Sigmoid colon (tissue), 4 donors: ENCODE measurements at regions not wholly inside any gene's neighbourhood (a gene's known extent, or its start where the extent isn't known, plus 50 kb on each side); places are given as distances from the start of the nearest gene placed in this dataset.

ENCODE experiments used
- EP300 ChIP-seq, 4 donors: sonication (generic); formaldehyde crosslinking; IDR thresholded peaks; one replicate each; pipeline ENCODE4 v1.6.1; 2017; ENCODE audit warnings: antibody characterized with exemption in 4 of 4
- POLR2A ChIP-seq, 2 donors: fragments of 450-650 bp; IDR thresholded peaks; one replicate each; pipeline ENCODE4 v1.6.1; 2016; ENCODE audit warnings: antibody characterized with exemption in 2 of 2, mild to moderate bottlenecking in 2 of 2, moderate library complexity in 2 of 2
- POLR2AphosphoS5 ChIP-seq, 4 donors: sonication (generic); formaldehyde crosslinking; IDR thresholded peaks; one replicate each; pipeline ENCODE4 v1.6.1; 2017; ENCODE audit warnings: antibody characterized with exemption in 4 of 4
- TF ChIP-seq, protein P1 (sequence below), 4 experiments: fragments of 450-650 bp in 3 of 4; fragments of 200-600 bp in 1 of 4; IDR thresholded peaks; one replicate each; pipeline ENCODE4 v1.5.1; 2016 to 2019; ENCODE audit warnings: antibody characterized with exemption in 4 of 4, mild to moderate bottlenecking in 3 of 4, moderate library complexity in 2 of 4

DNA sequence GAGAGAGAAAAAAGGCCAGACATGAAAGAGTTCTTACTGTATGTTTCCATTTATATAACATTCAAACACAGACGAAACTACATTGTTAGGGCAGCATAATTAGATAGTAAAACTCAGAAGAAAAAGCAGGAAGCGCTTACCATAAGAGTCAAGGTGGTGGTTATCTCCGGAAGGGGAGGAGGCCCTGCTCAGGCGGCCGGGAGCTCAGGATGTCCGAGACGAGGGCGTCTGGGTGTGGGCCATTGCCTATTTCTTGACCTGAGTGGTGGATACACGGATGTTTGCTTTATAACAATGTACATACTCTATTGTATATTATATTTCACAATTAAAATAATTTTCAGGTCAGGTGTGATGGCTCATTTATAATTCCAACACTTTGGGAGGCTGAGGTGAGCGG lies 80.9 kb upstream of the COL5A1 start:
- TF ChIP-seq, protein P1, sequence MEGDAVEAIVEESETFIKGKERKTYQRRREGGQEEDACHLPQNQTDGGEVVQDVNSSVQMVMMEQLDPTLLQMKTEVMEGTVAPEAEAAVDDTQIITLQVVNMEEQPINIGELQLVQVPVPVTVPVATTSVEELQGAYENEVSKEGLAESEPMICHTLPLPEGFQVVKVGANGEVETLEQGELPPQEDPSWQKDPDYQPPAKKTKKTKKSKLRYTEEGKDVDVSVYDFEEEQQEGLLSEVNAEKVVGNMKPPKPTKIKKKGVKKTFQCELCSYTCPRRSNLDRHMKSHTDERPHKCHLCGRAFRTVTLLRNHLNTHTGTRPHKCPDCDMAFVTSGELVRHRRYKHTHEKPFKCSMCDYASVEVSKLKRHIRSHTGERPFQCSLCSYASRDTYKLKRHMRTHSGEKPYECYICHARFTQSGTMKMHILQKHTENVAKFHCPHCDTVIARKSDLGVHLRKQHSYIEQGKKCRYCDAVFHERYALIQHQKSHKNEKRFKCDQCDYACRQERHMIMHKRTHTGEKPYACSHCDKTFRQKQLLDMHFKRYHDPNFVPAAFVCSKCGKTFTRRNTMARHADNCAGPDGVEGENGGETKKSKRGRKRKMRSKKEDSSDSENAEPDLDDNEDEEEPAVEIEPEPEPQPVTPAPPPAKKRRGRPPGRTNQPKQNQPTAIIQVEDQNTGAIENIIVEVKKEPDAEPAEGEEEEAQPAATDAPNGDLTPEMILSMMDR (IDR thresholded peaks at IDR 0.05), result no peak
- TF ChIP-seq POLR2AphosphoS5 (IDR thresholded peaks at IDR 0.05) (no peak), EP300 (IDR thresholded peaks at IDR 0.05) (no peak), POLR2A (IDR thresholded peaks at IDR 0.05) (no peak)
